H1 (cell line): ENCODE measurements at regions not wholly inside any gene's neighbourhood (a gene's known extent, or its start where the extent isn't known, plus 50 kb on each side); places are given as distances from the start of the nearest gene placed in this dataset.
A peak's percentile ranks its signal among the peaks of the same experiment; 100 is the strongest.

Experiments
- CTCF ChIA-PET: fragments of 300-600 bp; sonication (Branson Sonifier 250); formaldehyde crosslinking; loops from one replicate; lab custom pipeline; 2021; ENCODE audit not compliant: partially characterized antibody; lab: Charles Lee
- POLR2A ChIA-PET: fragments of 300-600 bp; sonication (Branson Sonifier 250); formaldehyde crosslinking; loops from one replicate; lab custom pipeline; 2021; ENCODE audit warnings: inconsistent platforms; ENCODE audit not compliant: partially characterized antibody; lab: Charles Lee
- DNase-seq, 2 experiments: peaks; one replicate each; pipeline versions ENCODE4 v3.0.0 to v3.0.0-alpha.2; 2010 to 2022; ENCODE audit warnings: low spot score in 2 of 2, low read depth in 1 of 2, mixed read lengths in 1 of 2
- FAIRE-seq: peaks from 2 replicates; lab custom pipeline; 2011; peaks lifted over from hg19 to GRCh38; lab: Jason Lieb, UNC
- H2AFZ ChIP-seq: 2 replicates; pipeline ENCODE4 v1.8.1; 2012; ENCODE audit warnings: low read length, inconsistent platforms
- H2AK5ac ChIP-seq: 2 replicates; pipeline ENCODE4 v1.6.1; 2013; ENCODE audit warnings: low read depth, low read length
- H2BK120ac ChIP-seq: replicated peaks from 2 replicates; pipeline ENCODE3; 2013; ENCODE audit warnings: low read depth, low read length, inconsistent platforms
- H2BK12ac ChIP-seq: 2 replicates; pipeline ENCODE4 v1.6.1; 2013; ENCODE audit warnings: low read depth, low read length
- H2BK15ac ChIP-seq: 2 replicates; pipeline ENCODE4 v1.6.1; 2013; ENCODE audit warnings: low read length
- H2BK20ac ChIP-seq: 2 replicates; pipeline ENCODE4 v1.6.1; 2013; ENCODE audit warnings: low read length
- H2BK5ac ChIP-seq: 2 replicates; pipeline ENCODE4 v1.6.1; 2013; ENCODE audit warnings: low read depth, low read length
- H3K14ac ChIP-seq: 2 replicates; pipeline ENCODE4 v1.6.1; 2013; ENCODE audit warnings: inconsistent platforms; ENCODE audit not compliant: insufficient read length
- H3K18ac ChIP-seq: 2 replicates; pipeline ENCODE4 v1.6.1; 2013; ENCODE audit warnings: low read length; ENCODE audit errors: extremely low read depth
- H3K23ac ChIP-seq: 2 replicates; pipeline ENCODE4 v1.6.1; 2013; ENCODE audit warnings: inconsistent platforms; ENCODE audit not compliant: insufficient read length
- H3K23me2 ChIP-seq: 2 replicates; pipeline ENCODE4 v1.6.1; 2013; ENCODE audit warnings: low read depth, low read length
- H3K27ac ChIP-seq: 2 replicates; pipeline ENCODE4 v1.6.1; 2011; ENCODE audit warnings: low read depth, low read length, inconsistent platforms
- H3K27me3 ChIP-seq, 4 experiments: replicated peaks in 1 of 4; 1 replicate in 1 of 4; 2 replicates in 3 of 4; pipeline versions ENCODE4 v1.6.1 to v1.8.1; 2011 to 2013; ENCODE audit warnings: low read length in 3 of 4, mild to moderate bottlenecking in 3 of 4, inconsistent platforms in 2 of 4, mixed read lengths in 2 of 4, moderate library complexity in 1 of 4; ENCODE audit not compliant: control insufficient read depth in 3 of 4, insufficient read depth in 3 of 4; ENCODE audit errors: extremely low read depth in 1 of 4
- H3K36me3 ChIP-seq, 4 experiments: 2 replicates each; pipeline versions ENCODE4 v1.6.1 to v1.8.1; 2011 to 2013; ENCODE audit warnings: mild to moderate bottlenecking in 4 of 4, low read length in 3 of 4, moderate library complexity in 2 of 4, control low read depth in 1 of 4, inconsistent platforms in 1 of 4; ENCODE audit not compliant: insufficient read depth in 4 of 4, control insufficient read depth in 2 of 4
- H3K4ac ChIP-seq: replicated peaks from 2 replicates; pipeline ENCODE3; 2013; ENCODE audit warnings: low read length, low read depth, mixed read lengths, inconsistent platforms; ENCODE audit not compliant: insufficient read length
- H3K4me1 ChIP-seq, 4 experiments: replicated peaks in 1 of 4; 1 replicate in 1 of 4; 2 replicates in 3 of 4; pipeline versions ENCODE4 v1.6.1 to v1.8.1; 2011 to 2013; ENCODE audit warnings: low read length in 3 of 4, inconsistent platforms in 2 of 4, mixed read lengths in 1 of 4; ENCODE audit not compliant: insufficient read depth in 4 of 4, control insufficient read depth in 3 of 4
- H3K4me2 ChIP-seq, 2 experiments: 2 replicates each; pipeline versions ENCODE4 v1.6.1 to v1.8.1; 2011 to 2013; ENCODE audit warnings: low read depth in 2 of 2, low read length in 2 of 2, control low read depth in 1 of 2, inconsistent platforms in 1 of 2, mild to moderate bottlenecking in 1 of 2; ENCODE audit not compliant: insufficient read depth in 1 of 2
- H3K4me3 ChIP-seq, 4 experiments: fragments of 200-600, 300-600 bp in 1 of 4; sonication (generic), shearing (Covaris generic), sonication (Bioruptor Twin) in 1 of 4; 2 replicates each; pipeline versions ENCODE4 v1.5.1 to v1.8.1; 2011 to 2016; ENCODE audit warnings: low read length in 4 of 4, low read depth in 3 of 4, control low read depth in 2 of 4, inconsistent platforms in 2 of 4, mild to moderate bottlenecking in 2 of 4, mixed read lengths in 1 of 4, moderate library complexity in 1 of 4; ENCODE audit not compliant: insufficient read depth in 2 of 4; ENCODE audit errors: extremely low read depth in 1 of 4
- H3K56ac ChIP-seq: replicated peaks from 2 replicates; pipeline ENCODE3; 2013; ENCODE audit warnings: low read depth, mild to moderate bottlenecking, mixed read lengths, low read length, inconsistent platforms; ENCODE audit not compliant: insufficient read length
- H3K79me1 ChIP-seq: 2 replicates; pipeline ENCODE4 v1.6.1; 2013; ENCODE audit warnings: low read depth, low read length, control low read depth
- H3K79me2 ChIP-seq, 2 experiments: 2 replicates each; pipeline versions ENCODE4 v1.6.1 to v1.8.1; 2012 to 2013; ENCODE audit warnings: low read length in 2 of 2, mild to moderate bottlenecking in 2 of 2, inconsistent platforms in 1 of 2; ENCODE audit not compliant: insufficient read depth in 2 of 2, control insufficient read depth in 1 of 2
- H3K9ac ChIP-seq, 4 experiments: replicated peaks in 1 of 4; 1 replicate in 1 of 4; 2 replicates in 3 of 4; pipeline versions ENCODE4 v1.6.1 to v1.8.1; 2011 to 2013; ENCODE audit warnings: low read depth in 3 of 4, low read length in 3 of 4, control low read depth in 2 of 4, mild to moderate bottlenecking in 2 of 4, moderate library complexity in 2 of 4, inconsistent platforms in 1 of 4; ENCODE audit errors: extremely low read depth in 1 of 4
- H3K9me3 ChIP-seq, 2 experiments: 2 replicates each; pipeline versions ENCODE4 v1.6.1 to v1.8.1; 2012 to 2013; ENCODE audit warnings: mild to moderate bottlenecking in 2 of 2, moderate library complexity in 2 of 2, control low read depth in 1 of 2, inconsistent platforms in 1 of 2, low read depth in 1 of 2, low read length in 1 of 2, mixed read lengths in 1 of 2; ENCODE audit not compliant: insufficient read depth in 2 of 2
- H4K20me1 ChIP-seq, 2 experiments: replicated peaks in 1 of 2; 2 replicates each; pipeline versions ENCODE3 to v1.8.1; 2011 to 2013; ENCODE audit warnings: inconsistent platforms in 2 of 2, low read length in 2 of 2, mild to moderate bottlenecking in 1 of 2; ENCODE audit not compliant: insufficient read depth in 2 of 2, control insufficient read depth in 1 of 2
- H4K5ac ChIP-seq: 2 replicates; pipeline ENCODE4 v1.6.1; 2013; ENCODE audit warnings: low read length, low read depth, mixed read lengths, inconsistent platforms; ENCODE audit not compliant: insufficient read length
- H4K8ac ChIP-seq: 2 replicates; pipeline ENCODE4 v1.8.0; 2013; ENCODE audit warnings: mild to moderate bottlenecking, moderate library complexity, low read length, inconsistent platforms; ENCODE audit not compliant: insufficient read depth; ENCODE audit errors: extremely low read depth
- H4K91ac ChIP-seq: replicated peaks from 2 replicates; pipeline ENCODE3; 2013; ENCODE audit warnings: low read length, mixed read lengths, inconsistent platforms; ENCODE audit not compliant: insufficient read length
- NRF1 ChIP-seq: IDR thresholded peaks from 2 replicates; pipeline ENCODE4 v1.6.1; 2011; ENCODE audit warnings: mild to moderate bottlenecking, low read depth, low read length, improper control_type of control experiment
- SAP30 ChIP-seq: fragments of 300-600 bp; sonication (generic); IDR thresholded peaks from 2 replicates; pipeline ENCODE4 v1.7.1; 2012; ENCODE audit warnings: low read length, moderate library complexity, mild to moderate bottlenecking, inconsistent platforms; ENCODE audit not compliant: insufficient read depth, insufficient replicate concordance
- WGBS, 2 experiments: shearing (Covaris generic) in 1 of 2; methylation state at CpG; one replicate each; pipeline versions ENCODE4 v1.1.6 to v1.1.7; 2013 to 2015; ENCODE audit warnings: low lambda C conversion rate in 2 of 2, mixed read lengths in 2 of 2, inconsistent platforms in 1 of 2, low coverage in 1 of 2, missing lambda C conversion rate in 1 of 2; ENCODE audit not compliant: insufficient replicate concordance in 2 of 2, insufficient coverage in 1 of 2, insufficient read length in 1 of 2; ENCODE audit errors: extremely low coverage in 1 of 2, missing lambda C conversion rate in 1 of 2; 5-methylcytosine and 5-hydroxymethylcytosine counted together

GRCh38 chr4:126976850-126977632 is 655.7 kb upstream of the INTU start:
- ChIA-PET POLR2A (no interaction called here), CTCF (interaction anchor here (0.9 kb wide), 1 partner anchor 224 kb away, joined by 3 read pairs; no protein-coding TSS in a partner anchor)
- H3K56ac ChIP-seq, result no peak overlapping the region
- H2BK120ac ChIP-seq, result no peak overlapping the region
- DNase-seq, result no peak
- no peak overlapping the region for H3K14ac ChIP-seq
- no peaks in the 10 kb centered on the region for H3K79me2 ChIP-seq
- no peak overlapping the region for H3K4ac ChIP-seq
- TF ChIP-seq NRF1, result no peak
- no peak for TF ChIP-seq SAP30
- H3K9ac ChIP-seq, result no peak overlapping the region; a peak in 1 of 7 replicates
- 81% methylated on average over 5 of the region's 5 CpGs; no CpG with 5 or more reads in 1 of the 2 experiments for WGBS, 2 experiments
- no peaks in the 10 kb centered on the region for H3K9me3 ChIP-seq
- H2BK12ac ChIP-seq, result no peak overlapping the region
- no peaks in the 10 kb centered on the region for H4K20me1 ChIP-seq
- no peaks in the 10 kb centered on the region for H3K79me1 ChIP-seq
- H2BK20ac ChIP-seq, result no peak overlapping the region
- H4K5ac ChIP-seq, result no peak overlapping the region
- no peak overlapping the region for H3K23ac ChIP-seq
- no peak overlapping the region for H4K8ac ChIP-seq
- H2BK5ac ChIP-seq, result no peak overlapping the region
- H2BK15ac ChIP-seq, result 0 out of 2 replicates have a peak overlapping the region, but pooled peaks have one; percentile 46
- H3K27ac ChIP-seq, result no peak overlapping the region
- H4K91ac ChIP-seq, result no peak overlapping the region
- peaks cover 0 to 3% (median 0%) of the 10 kb centered on the region in 4 experiments; a peak in 1 of 7 replicates for H3K4me1 ChIP-seq
- H3K23me2 ChIP-seq, result no peaks in the 10 kb centered on the region
- no peak overlapping the region for H2AK5ac ChIP-seq
- 0 out of 2 replicates have a peak overlapping the region, but pooled peaks have one; percentile 21 for H3K18ac ChIP-seq
- FAIRE-seq, result no peak
- H3K4me3 ChIP-seq, result no peak overlapping the region
- no peak overlapping the region; a peak in 1 of 4 replicates for H3K4me2 ChIP-seq
- H3K27me3 ChIP-seq, result no peaks in the 10 kb centered on the region
- peak overlapping the region; percentile 96 for H2AFZ ChIP-seq
- no peaks in the 10 kb centered on the region for H3K36me3 ChIP-seq
